CD14-positive monocyte (primary cell): ENCODE measurements at regions not wholly inside any gene's neighbourhood (a gene's known extent, or its start where the extent isn't known, plus 50 kb on each side); places are given as distances from the start of the nearest gene placed in this dataset.

Source experiments
- DNase-seq, 3 donors: peaks; one replicate each; pipeline ENCODE4 v3.0.0-alpha.2; 2011 to 2022
- H2AFZ ChIP-seq: 2 replicates; pipeline ENCODE4 v1.6.0; 2012; ENCODE audit warnings: mild to moderate bottlenecking, low read depth, low read length, inconsistent platforms; ENCODE audit not compliant: insufficient read depth, poor library complexity, severe bottlenecking
- H3K27ac ChIP-seq, 2 donors: 1 replicate in 1 of 2; 2 replicates in 1 of 2; pipeline ENCODE4 v1.5.1; 2012 to 2013; ENCODE audit warnings: low read length in 2 of 2, control low read depth in 1 of 2, inconsistent platforms in 1 of 2, low read depth in 1 of 2, mild to moderate bottlenecking in 1 of 2
- H3K27me3 ChIP-seq, 2 donors: one replicate each; pipeline versions ENCODE4 v1.6.0 to v1.6.1; 2011 to 2013; ENCODE audit warnings: low read length in 2 of 2; ENCODE audit not compliant: control insufficient read depth in 2 of 2, insufficient read depth in 2 of 2
- H3K36me3 ChIP-seq, 2 donors: replicated peaks in 1 of 2; 1 replicate in 1 of 2; 2 replicates in 1 of 2; pipeline versions ENCODE4 v1.5.1 to v1.6.1; 2012 to 2013; ENCODE audit warnings: low read length in 2 of 2, control low read depth in 1 of 2, inconsistent platforms in 1 of 2, mild to moderate bottlenecking in 1 of 2; ENCODE audit not compliant: insufficient read depth in 2 of 2, control insufficient read depth in 1 of 2
- H3K4me1 ChIP-seq, 2 donors: 1 replicate in 1 of 2; 2 replicates in 1 of 2; pipeline versions ENCODE4 v1.5.1 to v1.6.1; 2012 to 2013; ENCODE audit warnings: low read length in 2 of 2, control low read depth in 1 of 2, inconsistent platforms in 1 of 2, mild to moderate bottlenecking in 1 of 2, moderate library complexity in 1 of 2; ENCODE audit not compliant: insufficient read depth in 2 of 2, control insufficient read depth in 1 of 2
- H3K4me2 ChIP-seq: replicated peaks from 2 replicates; pipeline ENCODE3; 2012; ENCODE audit warnings: low read length, moderate library complexity, mild to moderate bottlenecking; ENCODE audit not compliant: poor library complexity, severe bottlenecking; ENCODE audit errors: extremely low read depth
- H3K4me3 ChIP-seq, 3 experiments: fragments of 200-600 bp in 1 of 3; sonication (generic) in 1 of 3; replicated peaks in 1 of 3; 1 replicate in 2 of 3; 2 replicates in 1 of 3; pipeline ENCODE4 v1.5.1; 2011 to 2013; ENCODE audit warnings: low read length in 3 of 3, mild to moderate bottlenecking in 3 of 3, control low read depth in 2 of 3, low read depth in 2 of 3, inconsistent platforms in 1 of 3, moderate library complexity in 1 of 3
- H3K79me2 ChIP-seq: 2 replicates; pipeline ENCODE4 v1.6.0; 2012; ENCODE audit warnings: mild to moderate bottlenecking, control low read depth, inconsistent platforms, low read length, moderate library complexity; ENCODE audit not compliant: insufficient read depth
- H3K9ac ChIP-seq: 2 replicates; pipeline ENCODE4 v1.6.0; 2017; ENCODE audit warnings: low read length, mild to moderate bottlenecking; ENCODE audit not compliant: insufficient read depth, poor library complexity, severe bottlenecking
- H3K9me3 ChIP-seq, 2 donors: replicated peaks in 1 of 2; 1 replicate in 1 of 2; 2 replicates in 1 of 2; pipeline versions ENCODE4 v1.5.1 to v1.6.1; 2012 to 2013; ENCODE audit warnings: low read length in 2 of 2, control low read depth in 1 of 2; ENCODE audit not compliant: control insufficient read depth in 1 of 2, insufficient read depth in 1 of 2
- H4K20me1 ChIP-seq: 2 replicates; pipeline ENCODE4 v1.6.0; 2012; ENCODE audit warnings: mild to moderate bottlenecking, low read length, control low read depth, moderate library complexity; ENCODE audit not compliant: insufficient read depth
- H3K27ac Mint-ChIP-seq, 7 donors: one replicate each; pipeline ENCODE4 v1.8.0; 2020; ENCODE audit warnings: mild to moderate bottlenecking in 7 of 7, mixed read lengths in 7 of 7, moderate library complexity in 6 of 7, inconsistent platforms in 2 of 7
- H3K27me3 Mint-ChIP-seq, 3 donors: one replicate each; pipeline ENCODE4 v1.8.0; 2021 to 2022; ENCODE audit warnings: low read depth in 3 of 3, mild to moderate bottlenecking in 3 of 3, mixed read lengths in 3 of 3, moderate library complexity in 3 of 3, inconsistent platforms in 1 of 3
- H3K36me3 Mint-ChIP-seq, 2 donors: one replicate each; pipeline ENCODE4 v1.8.0; 2020; ENCODE audit warnings: mixed read lengths in 2 of 2, inconsistent platforms in 1 of 2, mild to moderate bottlenecking in 1 of 2
- H3K4me1 Mint-ChIP-seq: one replicate; pipeline ENCODE4 v1.8.0; 2020; ENCODE audit warnings: mild to moderate bottlenecking, mixed read lengths
- H3K4me3 Mint-ChIP-seq, 2 donors: one replicate each; pipeline ENCODE4 v1.8.0; 2020; ENCODE audit warnings: mild to moderate bottlenecking in 2 of 2, mixed read lengths in 2 of 2, moderate library complexity in 1 of 2
- H3K9me3 Mint-ChIP-seq, 7 donors: one replicate each; pipeline ENCODE4 v1.8.0; 2020 to 2022; ENCODE audit warnings: mixed read lengths in 7 of 7, mild to moderate bottlenecking in 6 of 7, moderate library complexity in 6 of 7, inconsistent platforms in 2 of 7
- CTCF ChIP-seq: fragments of 200-600 bp; IDR thresholded peaks from one replicate; pipeline ENCODE4 v1.8.0; 2022; ENCODE audit warnings: antibody characterized with exemption, mild to moderate bottlenecking
- WGBS: methylation state at CpG from one replicate; pipeline ENCODE4 v1.1.5; 2013; ENCODE audit warnings: missing lambda C conversion rate; ENCODE audit not compliant: insufficient coverage; 5-methylcytosine and 5-hydroxymethylcytosine counted together
- intact Hi-C, 2 donors: fragments of 100-400 bp; cut with micrococcal nuclease; formaldehyde crosslinking; loops; one replicate each; pipeline versions ENCODE4 v1.15.0 to v1.15.1; 2023

DNA sequence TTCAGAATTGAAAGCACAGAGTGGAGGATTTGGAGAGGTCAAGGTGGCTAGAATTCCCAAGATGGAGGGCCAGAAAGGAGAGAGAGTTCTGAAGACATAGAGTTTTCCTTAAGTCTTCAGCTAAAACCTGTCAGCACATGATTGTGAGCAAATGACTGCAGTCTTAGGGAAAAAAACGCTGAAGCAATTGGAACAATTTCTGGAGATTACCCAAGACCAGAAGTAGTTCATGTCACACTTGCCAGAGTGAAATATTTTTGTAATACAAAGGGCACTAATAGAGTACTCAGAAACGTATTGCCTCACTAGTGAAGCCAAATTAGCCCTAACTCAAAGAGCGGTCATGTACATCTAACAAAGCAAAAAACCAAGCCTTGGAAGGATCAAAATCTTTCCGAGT is 541.3 kb upstream of the MARCKS start:
- no peak overlapping the region for H2AFZ ChIP-seq

GRCh38 chr6:113317442-113317841 is 539.7 kb upstream of the MARCKS start:
- no peaks in the 10 kb centered on the region for H3K79me2 ChIP-seq
- intact Hi-C loops: no loop called here
- Mint-ChIP-seq H3K36me3 (no peaks in the 10 kb centered on the region), H3K9me3 (peaks cover 0 to 8% (median 2%) of the 10 kb centered on the region in 7 donors), H3K27ac (no peak overlapping the region), H3K27me3 (peaks cover 2 to 4% (median 2%) of the 10 kb centered on the region in 3 donors), H3K4me1 (peaks cover 2% of the 10 kb centered on the region), H3K4me3 (no peak overlapping the region)
- no peak overlapping the region for H3K27ac ChIP-seq
- no peaks in the 10 kb centered on the region for H3K36me3 ChIP-seq
- H3K9ac ChIP-seq: no peak overlapping the region
- WGBS: 100% methylated on average over 1 of the region's 2 CpGs
- no peaks in the 10 kb centered on the region for H3K4me1 ChIP-seq
- no peaks in the 10 kb centered on the region for H3K27me3 ChIP-seq
- DNase-seq: no peak
- no peak overlapping the region for H2AFZ ChIP-seq
- H3K4me2 ChIP-seq: no peak overlapping the region
- TF ChIP-seq CTCF: no peak
- H3K9me3 ChIP-seq: no peaks in the 10 kb centered on the region
- no peak overlapping the region for H3K4me3 ChIP-seq
- no peaks in the 10 kb centered on the region for H4K20me1 ChIP-seq

More for the DNA sequence above, 541.3 kb upstream of the MARCKS start:
- no peak for DNase-seq
- Mint-ChIP-seq H3K4me1 (peaks cover 2% of the 10 kb centered on the region), H3K27me3 (peaks cover 2 to 4% (median 3%) of the 10 kb centered on the region in 3 donors), H3K27ac (no peak overlapping the region), H3K9me3 (peaks cover 0 to 5% (median 2%) of the 10 kb centered on the region in 7 donors), H3K4me3 (no peak overlapping the region), H3K36me3 (no peaks in the 10 kb centered on the region)
- TF ChIP-seq CTCF: no peak
- H4K20me1 ChIP-seq: no peaks in the 10 kb centered on the region
- no peaks in the 10 kb centered on the region for H3K36me3 ChIP-seq
- H3K79me2 ChIP-seq: no peaks in the 10 kb centered on the region
- H3K9me3 ChIP-seq: no peaks in the 10 kb centered on the region
- no peaks in the 10 kb centered on the region for H3K4me1 ChIP-seq
- no peak overlapping the region for H3K27ac ChIP-seq
- H3K4me3 ChIP-seq: no peak overlapping the region
- intact Hi-C loops: no loop called here
- 100% methylated on average over 1 of the region's 4 CpGs for WGBS
- no peak overlapping the region for H3K9ac ChIP-seq
- H3K4me2 ChIP-seq: no peak overlapping the region
- no peaks in the 10 kb centered on the region for H3K27me3 ChIP-seq
